HL-60 (cell line): ENCODE measurements at regions not wholly inside any gene's neighbourhood (a gene's known extent, or its start where the extent isn't known, plus 50 kb on each side); places are given as distances from the start of the nearest gene placed in this dataset.

ENCODE experiments used
- TF ChIP-seq, protein P1 (sequence below): IDR thresholded peaks from one replicate; pipeline ENCODE4 v1.5.1; 2011; ENCODE audit warnings: low read length, control low read depth, inconsistent platforms; ENCODE audit not compliant: insufficient read depth
- TF ChIP-seq, protein P2 (sequence below): IDR thresholded peaks from 2 replicates; pipeline ENCODE4 v1.6.1; 2012; ENCODE audit warnings: low read depth; ENCODE audit not compliant: insufficient replicate concordance

DNA sequence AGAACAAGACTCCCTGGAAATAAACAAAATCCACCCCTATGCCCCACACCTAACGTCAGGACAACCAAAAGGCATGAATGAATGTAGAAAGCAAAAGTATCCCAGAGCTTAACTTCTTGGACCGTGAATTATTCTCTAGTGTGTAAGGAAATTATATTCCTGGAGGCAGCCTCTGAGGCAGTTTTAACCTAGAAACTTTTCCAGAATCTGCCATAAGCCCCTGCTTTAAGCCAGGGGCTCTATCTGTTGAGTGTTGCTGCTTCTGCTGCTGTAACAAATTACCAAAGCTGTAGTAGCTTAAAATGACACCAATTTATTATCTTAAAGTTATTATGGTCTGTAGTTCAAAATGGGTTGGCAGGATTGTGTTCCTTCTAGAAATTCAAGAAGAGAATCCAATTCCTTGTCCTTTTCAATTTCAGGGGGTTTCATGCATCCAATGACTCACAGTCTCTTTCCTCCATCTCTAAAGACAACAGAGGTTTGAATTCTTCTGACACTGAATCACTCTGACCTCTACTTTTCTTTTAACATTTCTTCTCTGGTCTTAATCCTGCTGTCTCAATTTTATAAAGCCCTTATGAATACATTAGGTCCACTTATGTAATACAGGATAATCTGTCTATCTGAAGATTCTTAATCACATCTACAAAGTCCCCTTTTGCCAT lies 242.7 kb downstream of the ATXN7L3B start:
- TF ChIP-seq, protein P1, sequence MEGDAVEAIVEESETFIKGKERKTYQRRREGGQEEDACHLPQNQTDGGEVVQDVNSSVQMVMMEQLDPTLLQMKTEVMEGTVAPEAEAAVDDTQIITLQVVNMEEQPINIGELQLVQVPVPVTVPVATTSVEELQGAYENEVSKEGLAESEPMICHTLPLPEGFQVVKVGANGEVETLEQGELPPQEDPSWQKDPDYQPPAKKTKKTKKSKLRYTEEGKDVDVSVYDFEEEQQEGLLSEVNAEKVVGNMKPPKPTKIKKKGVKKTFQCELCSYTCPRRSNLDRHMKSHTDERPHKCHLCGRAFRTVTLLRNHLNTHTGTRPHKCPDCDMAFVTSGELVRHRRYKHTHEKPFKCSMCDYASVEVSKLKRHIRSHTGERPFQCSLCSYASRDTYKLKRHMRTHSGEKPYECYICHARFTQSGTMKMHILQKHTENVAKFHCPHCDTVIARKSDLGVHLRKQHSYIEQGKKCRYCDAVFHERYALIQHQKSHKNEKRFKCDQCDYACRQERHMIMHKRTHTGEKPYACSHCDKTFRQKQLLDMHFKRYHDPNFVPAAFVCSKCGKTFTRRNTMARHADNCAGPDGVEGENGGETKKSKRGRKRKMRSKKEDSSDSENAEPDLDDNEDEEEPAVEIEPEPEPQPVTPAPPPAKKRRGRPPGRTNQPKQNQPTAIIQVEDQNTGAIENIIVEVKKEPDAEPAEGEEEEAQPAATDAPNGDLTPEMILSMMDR, result no peak
- TF ChIP-seq, protein P2, sequence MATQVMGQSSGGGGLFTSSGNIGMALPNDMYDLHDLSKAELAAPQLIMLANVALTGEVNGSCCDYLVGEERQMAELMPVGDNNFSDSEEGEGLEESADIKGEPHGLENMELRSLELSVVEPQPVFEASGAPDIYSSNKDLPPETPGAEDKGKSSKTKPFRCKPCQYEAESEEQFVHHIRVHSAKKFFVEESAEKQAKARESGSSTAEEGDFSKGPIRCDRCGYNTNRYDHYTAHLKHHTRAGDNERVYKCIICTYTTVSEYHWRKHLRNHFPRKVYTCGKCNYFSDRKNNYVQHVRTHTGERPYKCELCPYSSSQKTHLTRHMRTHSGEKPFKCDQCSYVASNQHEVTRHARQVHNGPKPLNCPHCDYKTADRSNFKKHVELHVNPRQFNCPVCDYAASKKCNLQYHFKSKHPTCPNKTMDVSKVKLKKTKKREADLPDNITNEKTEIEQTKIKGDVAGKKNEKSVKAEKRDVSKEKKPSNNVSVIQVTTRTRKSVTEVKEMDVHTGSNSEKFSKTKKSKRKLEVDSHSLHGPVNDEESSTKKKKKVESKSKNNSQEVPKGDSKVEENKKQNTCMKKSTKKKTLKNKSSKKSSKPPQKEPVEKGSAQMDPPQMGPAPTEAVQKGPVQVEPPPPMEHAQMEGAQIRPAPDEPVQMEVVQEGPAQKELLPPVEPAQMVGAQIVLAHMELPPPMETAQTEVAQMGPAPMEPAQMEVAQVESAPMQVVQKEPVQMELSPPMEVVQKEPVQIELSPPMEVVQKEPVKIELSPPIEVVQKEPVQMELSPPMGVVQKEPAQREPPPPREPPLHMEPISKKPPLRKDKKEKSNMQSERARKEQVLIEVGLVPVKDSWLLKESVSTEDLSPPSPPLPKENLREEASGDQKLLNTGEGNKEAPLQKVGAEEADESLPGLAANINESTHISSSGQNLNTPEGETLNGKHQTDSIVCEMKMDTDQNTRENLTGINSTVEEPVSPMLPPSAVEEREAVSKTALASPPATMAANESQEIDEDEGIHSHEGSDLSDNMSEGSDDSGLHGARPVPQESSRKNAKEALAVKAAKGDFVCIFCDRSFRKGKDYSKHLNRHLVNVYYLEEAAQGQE, result no peak
